ENCODE measurements at regions not wholly inside any gene's neighbourhood (a gene's known extent, or its start where the extent isn't known, plus 50 kb on each side); places are given as distances from the start of the nearest gene placed in this dataset.

DNA sequence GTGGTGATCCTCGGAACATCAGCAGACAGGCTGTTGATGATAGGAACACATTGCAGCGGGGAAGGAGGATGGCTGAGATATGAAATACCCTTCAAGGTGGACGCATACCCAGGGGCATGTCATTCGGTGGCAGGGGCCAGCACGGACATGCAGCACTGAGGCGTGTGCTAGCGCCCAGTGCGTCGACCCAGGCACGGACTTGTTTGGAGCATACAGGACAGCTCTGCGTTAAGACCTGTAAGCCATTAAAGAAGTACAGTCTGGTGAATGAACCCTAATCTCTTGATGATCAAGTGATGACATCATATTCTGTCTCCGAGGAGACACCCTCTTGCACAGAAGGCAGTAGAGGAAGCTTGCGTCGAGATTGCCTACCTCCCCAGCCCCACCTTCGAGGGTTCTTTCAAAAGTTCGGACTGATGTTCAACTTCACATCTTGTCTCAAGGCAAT is 63.6 kb upstream of the KIF26B start:
- ChIA-PET POLR2A (interaction anchor here (0.6 kb wide), 1 partner anchor 709 kb away, joined by 3 read pairs; no protein-coding TSS in a partner anchor), CTCF (no interaction called here)
- Histone ChIP-seq H3K9me3 (no peaks in the 10 kb centered on the region), H3K27me3 (replicated peaks; ENCODE audit: control insufficient read depth, insufficient read depth, low read length) (no peaks in the 10 kb centered on the region), H3K4me1 (peaks cover 5% of the 10 kb centered on the region), H3K4me3 (ENCODE audit: low read depth, low read length) (no peak overlapping the region), H3K36me3 (ENCODE audit: control insufficient read depth, insufficient read depth, low read length) (no peaks in the 10 kb centered on the region; the same call in 1 of the 2 replicates)
- Mint-ChIP-seq H3K4me3 (ENCODE audit: unreplicated experiment) (no peak overlapping the region), H3K27me3 (ENCODE audit: insufficient read depth, unreplicated experiment) (no peaks in the 10 kb centered on the region), H3K4me1 (ENCODE audit: low read depth, unreplicated experiment) (no peaks in the 10 kb centered on the region), H3K9me3 (ENCODE audit: unreplicated experiment) (no peaks in the 10 kb centered on the region), H3K27ac (ENCODE audit: unreplicated experiment) (no peak overlapping the region), H3K36me3 (ENCODE audit: insufficient read depth, unreplicated experiment) (no peaks in the 10 kb centered on the region)
- TF ChIP-seq CTCF (IDR thresholded peaks at IDR 0.05; ENCODE audit: insufficient read depth in 1 of 2, low read depth in 1 of 2, low read length in 1 of 2, severe bottlenecking in 1 of 2, unreplicated experiment in 1 of 2): no peak
- intact Hi-C loops (cut with micrococcal nuclease; ENCODE audit: unreplicated experiment): no loop called here
- no TSS peak for BruUV-seq (replicated peaks)
- DNase-seq: no peak

GRCh38 chr1:245090491-245091090 is 64.2 kb upstream of the KIF26B start:
- CTCF ChIA-PET: no interaction called here
- intact Hi-C loops (cut with micrococcal nuclease; ENCODE audit: unreplicated experiment): no loop called here

DNA sequence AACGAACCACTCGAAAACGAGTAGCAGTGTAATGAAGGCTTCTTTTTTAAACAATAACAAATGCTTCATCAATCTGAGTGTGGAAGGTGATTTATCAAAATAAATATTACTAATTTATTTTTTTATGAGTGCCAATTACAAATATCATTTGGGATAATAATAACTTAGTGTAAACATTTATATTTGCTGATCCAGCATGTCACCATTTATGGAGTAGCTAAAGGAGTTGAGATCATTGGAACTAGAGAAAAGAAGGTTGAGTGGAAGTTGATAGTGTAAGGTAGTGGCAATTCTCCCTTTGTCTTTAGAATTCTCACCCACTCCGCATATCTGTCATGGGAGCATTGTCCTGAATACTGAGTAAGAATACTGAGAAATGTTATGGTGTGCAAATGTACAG is 67.1 kb upstream of the KIF26B start:
- ChIA-PET POLR2A (no interaction called here), CTCF (no interaction called here)
- Histone ChIP-seq H3K4me3 (ENCODE audit: low read depth, low read length) (no peak overlapping the region), H3K9me3 (no peaks in the 10 kb centered on the region), H3K4me1 (peaks cover 5% of the 10 kb centered on the region), H3K36me3 (ENCODE audit: control insufficient read depth, insufficient read depth, low read length) (no peaks in the 10 kb centered on the region; the same call in 1 of the 2 replicates), H3K27me3 (replicated peaks; ENCODE audit: control insufficient read depth, insufficient read depth, low read length) (no peaks in the 10 kb centered on the region)
- Mint-ChIP-seq H3K27me3 (ENCODE audit: insufficient read depth, unreplicated experiment) (no peaks in the 10 kb centered on the region), H3K4me3 (ENCODE audit: unreplicated experiment) (no peak overlapping the region), H3K9me3 (ENCODE audit: unreplicated experiment) (no peaks in the 10 kb centered on the region), H3K27ac (ENCODE audit: unreplicated experiment) (no peak overlapping the region), H3K36me3 (ENCODE audit: insufficient read depth, unreplicated experiment) (peaks cover 5% of the 10 kb centered on the region), H3K4me1 (ENCODE audit: low read depth, unreplicated experiment) (peaks cover 9% of the 10 kb centered on the region)
- BruUV-seq (replicated peaks): no TSS peak
- no peak for DNase-seq
- intact Hi-C loops (cut with micrococcal nuclease; ENCODE audit: unreplicated experiment): no loop called here
- TF ChIP-seq CTCF (IDR thresholded peaks at IDR 0.05; ENCODE audit: insufficient read depth in 1 of 2, low read depth in 1 of 2, low read length in 1 of 2, severe bottlenecking in 1 of 2, unreplicated experiment in 1 of 2): no peak

More at GRCh38 chr1:245090491-245091090, 64.2 kb upstream of the KIF26B start:
- POLR2A ChIA-PET: no interaction called here
- H3K27me3 Mint-ChIP-seq (ENCODE audit: insufficient read depth, unreplicated experiment): no peaks in the 10 kb centered on the region
- H3K4me1 ChIP-seq: peaks cover 5% of the 10 kb centered on the region
- no peaks in the 10 kb centered on the region for H3K9me3 Mint-ChIP-seq (ENCODE audit: unreplicated experiment)
- H3K4me3 ChIP-seq (ENCODE audit: low read depth, low read length): no peak overlapping the region
- no peaks in the 10 kb centered on the region; the same call in 1 of the 2 replicates for H3K36me3 ChIP-seq (ENCODE audit: control insufficient read depth, insufficient read depth, low read length)
- no peak overlapping the region for H3K4me3 Mint-ChIP-seq (ENCODE audit: unreplicated experiment)
- DNase-seq: no peak
- no peaks in the 10 kb centered on the region for H3K9me3 ChIP-seq
- H3K4me1 Mint-ChIP-seq (ENCODE audit: low read depth, unreplicated experiment): peaks cover 3% of the 10 kb centered on the region
- no peaks in the 10 kb centered on the region for H3K27me3 ChIP-seq (replicated peaks; ENCODE audit: control insufficient read depth, insufficient read depth, low read length)
- TF ChIP-seq CTCF (IDR thresholded peaks at IDR 0.05; ENCODE audit: insufficient read depth in 1 of 2, low read depth in 1 of 2, low read length in 1 of 2, severe bottlenecking in 1 of 2, unreplicated experiment in 1 of 2): no peak
- H3K27ac Mint-ChIP-seq (ENCODE audit: unreplicated experiment): no peak overlapping the region
- no peaks in the 10 kb centered on the region for H3K36me3 Mint-ChIP-seq (ENCODE audit: insufficient read depth, unreplicated experiment)
- no TSS peak for BruUV-seq (replicated peaks)
